IMR-90 (cell line): ENCODE measurements at regions not wholly inside any gene's neighbourhood (a gene's known extent, or its start where the extent isn't known, plus 50 kb on each side); places are given as distances from the start of the nearest gene placed in this dataset.

Experiments used
- ATAC-seq: fragments of 200-7000 bp; cut with Tn5 transposase; 2 replicates; pipeline ENCODE4 v1.9.1; 2020; ENCODE audit warnings: low read depth, mild to moderate bottlenecking, moderate library complexity
- BruUV-seq: library from RNA; stranded (reverse); fragments of 400-500 nt; replicated peaks from 2 replicates; lab custom pipeline; 2021; lab: Mats Ljungman, UMichigan
- CTCF ChIA-PET: fragments of 300-600 bp; formaldehyde crosslinking; extraction: SDS; loops from one replicate; lab custom pipeline; 2021; ENCODE audit warnings: antibody characterized with exemption; lab: Yijun Ruan, JAX
- POLR2A ChIA-PET: fragments of 300-600 bp; sonication (Branson Sonifier 250); formaldehyde crosslinking; loops from one replicate; lab custom pipeline; 2022; ENCODE audit warnings: antibody characterized with exemption; ENCODE audit not compliant: unreplicated experiment; lab: Charles Lee
- DNase-seq: peaks from one replicate; pipeline ENCODE4 v3.0.0; 2013
- H2AFZ ChIP-seq: replicated peaks from 2 replicates; pipeline ENCODE3; 2013; ENCODE audit warnings: low read length, mild to moderate bottlenecking; ENCODE audit not compliant: poor library complexity
- H2AK5ac ChIP-seq: 2 replicates; pipeline ENCODE4 v1.6.1; 2013; ENCODE audit warnings: low read depth, low read length, inconsistent platforms
- H2AK9ac ChIP-seq: replicated peaks from 2 replicates; pipeline ENCODE3; 2013; ENCODE audit warnings: mild to moderate bottlenecking, low read depth, low read length, moderate library complexity; ENCODE audit not compliant: poor library complexity
- H2BK120ac ChIP-seq: 2 replicates; pipeline ENCODE4 v1.6.1; 2013; ENCODE audit warnings: low read depth, low read length, inconsistent platforms
- H2BK15ac ChIP-seq: 3 replicates; pipeline ENCODE4 v1.6.1; 2013; ENCODE audit warnings: low read depth, low read length, inconsistent platforms
- H2BK20ac ChIP-seq: 2 replicates; pipeline ENCODE4 v1.6.1; 2013; ENCODE audit warnings: low read depth, mild to moderate bottlenecking, inconsistent platforms, low read length, moderate library complexity
- H2BK5ac ChIP-seq: 2 replicates; pipeline ENCODE4 v1.6.1; 2013; ENCODE audit warnings: mild to moderate bottlenecking, low read depth, low read length, inconsistent platforms; ENCODE audit not compliant: poor library complexity, severe bottlenecking
- H3K14ac ChIP-seq: replicated peaks from 2 replicates; pipeline ENCODE4 v1.6.1; 2013; ENCODE audit warnings: low read depth, low read length, inconsistent platforms
- H3K18ac ChIP-seq: 2 replicates; pipeline ENCODE4 v1.6.1; 2013; ENCODE audit warnings: low read depth, low read length, control low read depth
- H3K23ac ChIP-seq: 2 replicates; pipeline ENCODE4 v1.6.1; 2013; ENCODE audit warnings: low read depth, low read length, inconsistent platforms
- H3K27ac ChIP-seq: 2 replicates; pipeline ENCODE4 v1.5.1; 2013; ENCODE audit warnings: mild to moderate bottlenecking, control low read depth, low read length; ENCODE audit not compliant: insufficient read depth
- H3K27me3 ChIP-seq: 2 replicates; pipeline ENCODE4 v1.6.1; 2013; ENCODE audit warnings: low read length; ENCODE audit not compliant: control insufficient read depth, insufficient read depth
- H3K36me3 ChIP-seq: 2 replicates; pipeline ENCODE4 v1.6.1; 2013; ENCODE audit warnings: low read length, mixed read lengths; ENCODE audit not compliant: control insufficient read depth, insufficient read depth
- H3K4ac ChIP-seq: 2 replicates; pipeline ENCODE4 v1.6.1; 2013; ENCODE audit warnings: low read depth, low read length, inconsistent platforms
- H3K4me1 ChIP-seq: 2 replicates; pipeline ENCODE4 v1.6.1; 2013; ENCODE audit warnings: low read length, mixed read lengths; ENCODE audit not compliant: control insufficient read depth, insufficient read depth
- H3K4me2 ChIP-seq: 2 replicates; pipeline ENCODE4 v1.6.1; 2013; ENCODE audit warnings: low read depth, mild to moderate bottlenecking, control low read depth, low read length, moderate library complexity
- H3K4me3 ChIP-seq: 2 replicates; pipeline ENCODE4 v1.5.1; 2013; ENCODE audit warnings: low read depth, mild to moderate bottlenecking, control low read depth, low read length, moderate library complexity; ENCODE audit not compliant: insufficient read depth
- H3K56ac ChIP-seq: 2 replicates; pipeline ENCODE4 v1.6.1; 2013; ENCODE audit warnings: low read length, inconsistent platforms; ENCODE audit not compliant: insufficient read depth; ENCODE audit errors: extremely low read depth
- H3K79me1 ChIP-seq, 2 experiments: 2 replicates each; pipeline ENCODE4 v1.6.1; 2013; ENCODE audit warnings: low read length in 2 of 2, inconsistent platforms in 1 of 2, low read depth in 1 of 2
- H3K9ac ChIP-seq: 2 replicates; pipeline ENCODE4 v1.6.1; 2013; ENCODE audit warnings: low read depth, low read length, control low read depth
- H3K9me1 ChIP-seq: 2 replicates; pipeline ENCODE4 v1.6.1; 2013; ENCODE audit warnings: low read length, inconsistent platforms; ENCODE audit not compliant: insufficient read depth
- H3K9me3 ChIP-seq: 2 replicates; pipeline ENCODE4 v1.6.1; 2013; ENCODE audit warnings: low read length; ENCODE audit not compliant: control insufficient read depth, insufficient read depth
- H4K20me1 ChIP-seq: 2 replicates; pipeline ENCODE4 v1.6.1; 2013; ENCODE audit warnings: low read length, inconsistent platforms; ENCODE audit not compliant: insufficient read depth
- H4K5ac ChIP-seq: 2 replicates; pipeline ENCODE4 v1.6.1; 2013; ENCODE audit warnings: mild to moderate bottlenecking, low read depth, low read length, control low read depth
- H4K8ac ChIP-seq, 2 experiments: 2 replicates each; pipeline ENCODE4 v1.6.1; 2013; ENCODE audit warnings: low read depth in 2 of 2, low read length in 2 of 2, control low read depth in 1 of 2, inconsistent platforms in 1 of 2
- H4K91ac ChIP-seq: 2 replicates; pipeline ENCODE4 v1.6.1; 2013; ENCODE audit warnings: low read depth, low read length, inconsistent platforms; ENCODE audit not compliant: insufficient read depth
- CEBPB ChIP-seq: IDR thresholded peaks from 2 replicates; pipeline ENCODE4 v1.6.1; 2012; ENCODE audit warnings: low read depth, low read length, improper control_type of control experiment
- MAFK ChIP-seq: IDR thresholded peaks from 2 replicates; pipeline ENCODE4 v1.6.1; 2012; ENCODE audit warnings: low read depth, low read length, improper control_type of control experiment
- MXI1 ChIP-seq: IDR thresholded peaks from 2 replicates; pipeline ENCODE4 v1.6.1; 2012; ENCODE audit warnings: low read depth, mild to moderate bottlenecking, low read length, moderate library complexity, borderline replicate concordance
- RAD21 ChIP-seq: IDR thresholded peaks from 2 replicates; pipeline ENCODE4 v1.6.1; 2012; ENCODE audit warnings: low read length, improper control_type of control experiment
- WGBS, 2 experiments: methylation state at CpG; one replicate each; pipeline versions ENCODE4 v1.1.5 to v1.1.7; 2013; ENCODE audit warnings: missing lambda C conversion rate in 2 of 2; ENCODE audit not compliant: insufficient read length in 1 of 2; ENCODE audit errors: extremely low coverage in 2 of 2; 5-methylcytosine and 5-hydroxymethylcytosine counted together
- dilution Hi-C: fragments of 300-500 bp; cut with HindIII; formaldehyde crosslinking; loops from one replicate; pipeline ENCODE4 v1.14.3; 2018; ENCODE audit warnings: low sequenced_read_pairs; ENCODE audit not compliant: unreplicated experiment
- in situ Hi-C: fragments of 300-500 bp; cut with MboI; formaldehyde crosslinking; loops from 3 replicates; pipeline ENCODE4 v1.14.3; 2019; ENCODE audit warnings: low sequenced_read_pairs, inconsistent platforms, mixed read lengths
- intact Hi-C: fragments of 100-400 bp; cut with micrococcal nuclease; formaldehyde crosslinking; loops from 2 replicates; pipeline ENCODE4 v1.10.0; 2022

GRCh38 chr10:30117812-30118501 is 58.6 kb upstream of the JCAD start:
- no peak for ATAC-seq
- BruUV-seq, result no TSS peak
- Histone ChIP-seq H3K4me2 (no peak overlapping the region), H3K9ac (no peak overlapping the region), H4K20me1 (no peaks in the 10 kb centered on the region), H2BK15ac (no peak overlapping the region), H4K5ac (no peak overlapping the region), H3K9me1 (0 out of 2 replicates have a peak, but pooled peaks cover 2% of the 10 kb centered on the region), H3K4me1 (no peaks in the 10 kb centered on the region), H3K27ac (no peak overlapping the region), H3K18ac (no peak overlapping the region), H2AK9ac (no peak overlapping the region), H3K4me3 (no peak overlapping the region), H3K23ac (no peak overlapping the region), H2BK120ac (no peak overlapping the region), H4K91ac (no peak overlapping the region), H3K36me3 (no peaks in the 10 kb centered on the region), H3K27me3 (peaks cover 7% of the 10 kb centered on the region), H2AK5ac (no peak overlapping the region), H3K79me1 (no peaks in the 10 kb centered on the region), H3K14ac (no peak overlapping the region), H2BK20ac (no peak overlapping the region), H2BK5ac (no peak overlapping the region), H3K56ac (no peak overlapping the region), H3K9me3 (no peaks in the 10 kb centered on the region), H3K4ac (no peak overlapping the region), H2AFZ (no peak overlapping the region), H4K8ac (no peak overlapping the region)
- dilution Hi-C loops (no loop called here), intact Hi-C loops (no loop called here), in situ Hi-C loops (no loop called here)
- 80% methylated on average over 1 of the region's 9 CpGs; no CpG with 5 or more reads in 1 of the 2 experiments for WGBS, 2 experiments
- DNase-seq, result no peak
- CTCF ChIA-PET, result no interaction called here
- TF ChIP-seq RAD21, result no peak
- TF ChIP-seq MAFK, result no peak
- no peak for TF ChIP-seq CEBPB
- TF ChIP-seq MXI1, result no peak
- POLR2A ChIA-PET, result no interaction called here
